Right lobe of liver (tissue), 4 donors: ENCODE measurements at regions not wholly inside any gene's neighbourhood (a gene's known extent, or its start where the extent isn't known, plus 50 kb on each side); places are given as distances from the start of the nearest gene placed in this dataset.

ENCODE experiments used
- POLR2A ChIP-seq: fragments of 450-650 bp; IDR thresholded peaks from one replicate; pipeline ENCODE4 v1.6.1; 2017; ENCODE audit warnings: antibody characterized with exemption, mild to moderate bottlenecking
- TF ChIP-seq, protein P1 (sequence below), 4 donors: fragments of 200-600 bp in 3 of 4; fragments of 450-650 bp in 1 of 4; IDR thresholded peaks; one replicate each; pipeline versions ENCODE4 v1.5.1 to v1.8.0; 2016 to 2022; ENCODE audit warnings: antibody characterized with exemption in 4 of 4, mild to moderate bottlenecking in 2 of 4
- donor health status: DM: no; HTN: no; CAD: no.
- donor health status: DM: no; HTN: no; CAD: no.
- donor health status: DM: no; HTN: yes; CAD: no.

DNA sequence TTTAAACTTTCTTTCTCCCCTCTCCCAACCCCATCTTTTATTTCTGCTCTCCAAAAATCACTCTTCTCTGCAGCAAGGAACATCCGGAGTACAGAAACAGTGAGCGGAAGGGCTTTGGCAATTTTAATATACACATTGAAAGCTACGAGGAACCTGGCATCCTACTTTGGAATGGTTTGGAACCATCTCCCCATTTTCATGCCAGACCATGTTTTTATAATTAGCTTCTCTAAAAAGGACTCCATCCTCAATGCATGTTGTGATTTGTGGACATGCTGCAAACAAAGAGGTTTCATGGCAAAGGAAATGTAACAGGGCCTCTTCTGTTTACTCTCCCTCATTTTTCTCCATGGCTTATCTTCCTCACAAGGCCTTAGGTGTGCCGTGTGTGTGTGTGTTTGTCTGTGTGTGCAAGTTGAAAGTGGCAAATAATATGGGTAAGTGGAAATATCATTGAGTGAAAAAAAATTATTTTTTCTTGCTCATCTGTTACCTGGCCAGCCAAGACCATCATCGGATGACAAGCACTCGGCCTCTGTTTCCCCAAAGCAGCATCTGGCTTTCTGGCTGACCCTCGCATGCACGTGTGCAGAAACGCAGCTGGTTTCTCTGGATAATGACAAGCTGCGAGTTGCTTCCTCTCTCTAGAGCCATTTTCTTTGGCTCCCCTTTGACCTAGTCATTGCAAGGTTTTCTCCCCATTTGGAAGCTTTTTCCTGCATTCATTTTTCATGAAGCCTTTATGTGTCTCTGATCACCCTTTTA lies 585.0 kb downstream of the TMEM114 start:
- TF ChIP-seq POLR2A, result no peak
- TF ChIP-seq, protein P1, sequence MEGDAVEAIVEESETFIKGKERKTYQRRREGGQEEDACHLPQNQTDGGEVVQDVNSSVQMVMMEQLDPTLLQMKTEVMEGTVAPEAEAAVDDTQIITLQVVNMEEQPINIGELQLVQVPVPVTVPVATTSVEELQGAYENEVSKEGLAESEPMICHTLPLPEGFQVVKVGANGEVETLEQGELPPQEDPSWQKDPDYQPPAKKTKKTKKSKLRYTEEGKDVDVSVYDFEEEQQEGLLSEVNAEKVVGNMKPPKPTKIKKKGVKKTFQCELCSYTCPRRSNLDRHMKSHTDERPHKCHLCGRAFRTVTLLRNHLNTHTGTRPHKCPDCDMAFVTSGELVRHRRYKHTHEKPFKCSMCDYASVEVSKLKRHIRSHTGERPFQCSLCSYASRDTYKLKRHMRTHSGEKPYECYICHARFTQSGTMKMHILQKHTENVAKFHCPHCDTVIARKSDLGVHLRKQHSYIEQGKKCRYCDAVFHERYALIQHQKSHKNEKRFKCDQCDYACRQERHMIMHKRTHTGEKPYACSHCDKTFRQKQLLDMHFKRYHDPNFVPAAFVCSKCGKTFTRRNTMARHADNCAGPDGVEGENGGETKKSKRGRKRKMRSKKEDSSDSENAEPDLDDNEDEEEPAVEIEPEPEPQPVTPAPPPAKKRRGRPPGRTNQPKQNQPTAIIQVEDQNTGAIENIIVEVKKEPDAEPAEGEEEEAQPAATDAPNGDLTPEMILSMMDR (IDR thresholded peaks at IDR 0.05), result no peak
